Uterus (tissue), 3 donors: ENCODE measurements at regions not wholly inside any gene's neighbourhood (a gene's known extent, or its start where the extent isn't known, plus 50 kb on each side); places are given as distances from the start of the nearest gene placed in this dataset.

Source experiments
- DNase-seq, 2 donors: peaks; one replicate each; pipeline ENCODE4 v3.0.0-alpha.2; 2019 to 2020
- H3K27ac ChIP-seq, 2 donors: fragments of 200-600 bp; sonication (generic); 1 replicate in 1 of 2; 2 replicates in 1 of 2; pipeline ENCODE4 v1.5.1; 2016 to 2018
- H3K27me3 ChIP-seq, 2 donors: fragments of 200-600 bp; sonication (generic); one replicate each; pipeline ENCODE4 v1.5.1; 2018 to 2019; ENCODE audit warnings: control low read depth in 1 of 2
- H3K36me3 ChIP-seq, 2 donors: fragments of 200-600 bp; sonication (generic); one replicate each; pipeline ENCODE4 v1.5.1; 2019; ENCODE audit warnings: control low read depth in 1 of 2
- H3K4me1 ChIP-seq, 2 donors: fragments of 200-600 bp; sonication (generic); one replicate each; pipeline ENCODE4 v1.5.1; 2018 to 2019; ENCODE audit warnings: control low read depth in 1 of 2
- H3K4me3 ChIP-seq, 2 donors: fragments of 200-600 bp; sonication (generic); 1 replicate in 1 of 2; 2 replicates in 1 of 2; pipeline ENCODE4 v1.5.1; 2018 to 2019; ENCODE audit warnings: mild to moderate bottlenecking in 1 of 2
- H3K9me3 ChIP-seq, 2 donors: fragments of 200-600 bp; sonication (generic); one replicate each; pipeline ENCODE4 v1.5.1; 2019; ENCODE audit warnings: control low read depth in 1 of 2
- POLR2A ChIP-seq, 2 donors: fragments of 450-650 bp; IDR thresholded peaks; one replicate each; pipeline ENCODE4 v1.6.1; 2016; ENCODE audit warnings: antibody characterized with exemption in 2 of 2, mild to moderate bottlenecking in 1 of 2, moderate library complexity in 1 of 2
- intact Hi-C: fragments of 100-400 bp; cut with DNase I; formaldehyde crosslinking; loops from one replicate; pipeline ENCODE4 v1.15.1; 2023; ENCODE audit warnings: low total_unique reads
- TF ChIP-seq, protein P1 (sequence below), 4 experiments: fragments of 200-600 bp in 2 of 4; fragments of 450-650 bp in 2 of 4; sonication (generic) in 2 of 4; IDR thresholded peaks; one replicate each; pipeline ENCODE4 v1.5.1; 2016 to 2019; ENCODE audit warnings: antibody characterized with exemption in 4 of 4, mild to moderate bottlenecking in 2 of 4, moderate library complexity in 1 of 4
- donor health status: DM: yes; HTN: yes; CAD: no.

DNA sequence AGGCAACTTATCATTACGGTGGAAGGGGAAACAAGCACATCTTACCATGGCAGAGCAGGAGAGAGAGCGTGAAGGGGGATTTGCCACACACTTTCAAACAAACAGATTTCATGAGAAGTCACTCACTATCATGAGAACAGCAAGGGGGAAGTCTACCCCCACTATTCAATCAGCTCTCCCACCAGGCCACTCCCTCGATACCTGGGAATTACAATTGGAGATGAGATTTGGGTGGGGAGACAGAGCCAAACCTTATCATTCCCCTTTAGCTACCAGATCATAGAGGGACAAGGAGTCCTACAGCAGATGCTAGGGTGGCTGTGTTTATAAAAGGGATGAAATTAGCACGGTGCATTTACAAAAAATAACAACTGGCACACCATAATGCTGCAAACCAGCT is 2149.4 kb upstream of the ACO1 start:
- Histone ChIP-seq H3K4me1 (no peaks in the 10 kb centered on the region), H3K27ac (no peak overlapping the region), H3K27me3 (no peaks in the 10 kb centered on the region), H3K9me3 (no peaks in the 10 kb centered on the region), H3K36me3 (no peaks in the 10 kb centered on the region), H3K4me3 (no peak overlapping the region)
- no peak for DNase-seq
- intact Hi-C loops: no loop called here
- TF ChIP-seq, protein P1, sequence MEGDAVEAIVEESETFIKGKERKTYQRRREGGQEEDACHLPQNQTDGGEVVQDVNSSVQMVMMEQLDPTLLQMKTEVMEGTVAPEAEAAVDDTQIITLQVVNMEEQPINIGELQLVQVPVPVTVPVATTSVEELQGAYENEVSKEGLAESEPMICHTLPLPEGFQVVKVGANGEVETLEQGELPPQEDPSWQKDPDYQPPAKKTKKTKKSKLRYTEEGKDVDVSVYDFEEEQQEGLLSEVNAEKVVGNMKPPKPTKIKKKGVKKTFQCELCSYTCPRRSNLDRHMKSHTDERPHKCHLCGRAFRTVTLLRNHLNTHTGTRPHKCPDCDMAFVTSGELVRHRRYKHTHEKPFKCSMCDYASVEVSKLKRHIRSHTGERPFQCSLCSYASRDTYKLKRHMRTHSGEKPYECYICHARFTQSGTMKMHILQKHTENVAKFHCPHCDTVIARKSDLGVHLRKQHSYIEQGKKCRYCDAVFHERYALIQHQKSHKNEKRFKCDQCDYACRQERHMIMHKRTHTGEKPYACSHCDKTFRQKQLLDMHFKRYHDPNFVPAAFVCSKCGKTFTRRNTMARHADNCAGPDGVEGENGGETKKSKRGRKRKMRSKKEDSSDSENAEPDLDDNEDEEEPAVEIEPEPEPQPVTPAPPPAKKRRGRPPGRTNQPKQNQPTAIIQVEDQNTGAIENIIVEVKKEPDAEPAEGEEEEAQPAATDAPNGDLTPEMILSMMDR (IDR thresholded peaks at IDR 0.05): no peak
- no peak for TF ChIP-seq POLR2A (IDR thresholded peaks at IDR 0.05)

DNA sequence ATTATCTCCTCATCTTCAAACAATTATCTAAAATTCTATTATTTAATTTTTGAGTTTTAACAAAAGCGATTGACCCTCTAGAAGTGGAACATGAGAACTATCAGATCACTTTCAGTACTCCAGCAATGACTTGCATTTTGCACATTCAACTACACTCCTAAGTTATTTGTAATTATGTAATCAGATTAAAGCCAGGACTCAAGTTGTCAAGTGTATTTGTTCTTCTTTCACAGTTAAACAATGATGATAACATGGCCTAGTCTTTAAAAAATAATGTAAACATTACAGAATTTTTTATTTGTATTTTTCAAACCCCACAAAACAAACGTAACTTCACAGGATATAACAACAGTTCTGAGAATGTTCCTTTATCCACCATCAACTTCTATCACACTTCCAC is 2148.9 kb upstream of the ACO1 start:
- Histone ChIP-seq H3K27me3 (no peaks in the 10 kb centered on the region), H3K9me3 (no peaks in the 10 kb centered on the region), H3K4me3 (no peak overlapping the region), H3K4me1 (no peaks in the 10 kb centered on the region), H3K27ac (no peak overlapping the region), H3K36me3 (no peaks in the 10 kb centered on the region)
- TF ChIP-seq, protein P1 (IDR thresholded peaks at IDR 0.05): no peak
- no peak for TF ChIP-seq POLR2A (IDR thresholded peaks at IDR 0.05)
- intact Hi-C loops: no loop called here
- DNase-seq: no peak

DNA sequence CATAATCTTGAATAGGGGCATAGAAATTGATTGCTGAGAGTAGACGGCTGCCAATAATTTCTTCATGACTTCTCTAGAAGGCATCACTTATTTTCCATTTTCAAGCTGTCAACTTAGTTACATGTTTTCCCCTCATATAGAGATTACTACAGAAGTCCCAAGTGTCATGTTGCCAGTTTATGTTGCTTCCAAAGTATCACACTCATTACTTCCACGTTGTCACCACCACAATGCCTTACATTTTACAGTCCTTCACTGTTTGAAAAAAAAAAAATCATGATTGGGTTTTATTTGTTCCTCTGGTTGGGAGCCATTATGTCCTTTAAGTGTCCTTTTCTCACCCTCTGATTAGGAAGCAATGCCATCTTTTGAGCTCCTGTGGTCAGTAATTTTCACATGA is 2144.6 kb upstream of the ACO1 start:
- no peak for TF ChIP-seq POLR2A (IDR thresholded peaks at IDR 0.05)
- TF ChIP-seq, protein P1 (IDR thresholded peaks at IDR 0.05): no peak
- H3K9me3 ChIP-seq: no peaks in the 10 kb centered on the region
- no peak overlapping the region for H3K27ac ChIP-seq
- DNase-seq: no peak
- H3K4me1 ChIP-seq: no peaks in the 10 kb centered on the region
- no peaks in the 10 kb centered on the region for H3K36me3 ChIP-seq
- no peaks in the 10 kb centered on the region for H3K27me3 ChIP-seq
- intact Hi-C loops: no loop called here
- no peak overlapping the region for H3K4me3 ChIP-seq

DNA sequence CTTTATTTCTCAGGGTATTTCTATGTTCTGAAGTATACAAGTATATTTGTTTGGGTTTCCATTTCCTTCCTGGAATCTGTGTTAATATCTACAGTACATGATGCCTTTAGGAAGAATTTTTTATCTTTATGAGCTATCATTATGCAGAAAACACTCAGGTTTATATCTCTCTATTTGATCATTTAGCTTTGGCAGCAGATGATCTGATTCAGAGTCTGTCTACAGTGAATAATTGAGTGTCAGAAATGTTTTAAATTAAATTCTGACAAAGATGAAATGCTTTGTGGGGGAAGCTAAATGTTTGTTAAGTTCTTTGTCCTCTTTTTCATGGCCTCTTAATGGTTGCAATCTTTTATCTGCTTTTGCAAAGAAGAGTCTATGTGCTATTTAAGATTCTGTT is 2141.0 kb upstream of the ACO1 start:
- H3K9me3 ChIP-seq: no peaks in the 10 kb centered on the region
- intact Hi-C loops: no loop called here
- no peak for DNase-seq
- no peak overlapping the region for H3K27ac ChIP-seq
- H3K36me3 ChIP-seq: no peaks in the 10 kb centered on the region
- H3K4me1 ChIP-seq: no peaks in the 10 kb centered on the region
- no peak overlapping the region for H3K4me3 ChIP-seq
- TF ChIP-seq, protein P1 (IDR thresholded peaks at IDR 0.05): no peak
- TF ChIP-seq POLR2A (IDR thresholded peaks at IDR 0.05): no peak
- no peaks in the 10 kb centered on the region for H3K27me3 ChIP-seq

DNA sequence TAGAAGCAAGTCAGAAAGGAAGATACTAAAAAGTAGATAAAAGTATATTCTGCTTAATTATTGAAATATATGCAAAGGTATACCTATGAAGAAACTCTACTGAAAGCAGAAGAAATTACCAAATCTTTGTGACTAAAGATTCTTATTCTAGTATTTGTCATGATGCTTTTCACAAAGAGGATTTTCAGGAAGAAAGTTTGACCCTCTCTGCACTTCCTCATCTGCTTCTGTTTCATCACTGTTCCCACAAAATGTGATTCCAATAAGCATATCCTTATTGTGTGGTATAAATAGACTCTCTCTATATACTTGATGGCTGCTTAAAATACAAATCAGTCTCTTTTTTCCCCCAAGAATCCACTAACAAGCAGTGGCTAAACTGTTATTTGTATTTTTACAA is 2139.6 kb upstream of the ACO1 start:
- Histone ChIP-seq H3K4me1 (no peaks in the 10 kb centered on the region), H3K4me3 (no peak overlapping the region), H3K36me3 (no peaks in the 10 kb centered on the region), H3K27me3 (no peaks in the 10 kb centered on the region), H3K27ac (no peak overlapping the region), H3K9me3 (no peaks in the 10 kb centered on the region)
- intact Hi-C loops: no loop called here
- no peak for TF ChIP-seq POLR2A (IDR thresholded peaks at IDR 0.05)
- DNase-seq: no peak

DNA sequence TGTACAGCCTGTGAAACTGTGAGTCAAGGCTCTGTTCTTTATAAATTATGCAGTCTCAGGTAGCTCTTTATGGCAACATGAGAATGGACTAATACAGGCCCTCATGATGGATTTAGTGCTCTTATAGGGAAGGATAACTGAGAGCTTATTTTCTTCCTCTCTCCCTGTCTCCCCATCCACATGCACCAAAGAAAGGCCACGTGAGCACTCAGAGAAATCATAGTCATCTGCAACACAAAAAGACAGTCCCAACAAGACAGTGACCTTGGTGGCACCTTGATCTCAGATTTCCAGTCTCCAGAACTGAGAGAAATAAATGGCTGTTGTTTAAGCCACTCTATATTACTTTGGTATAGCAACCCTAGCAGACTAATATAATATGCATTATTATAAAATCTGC is 2133.6 kb upstream of the ACO1 start:
- Histone ChIP-seq H3K27me3 (no peaks in the 10 kb centered on the region), H3K4me1 (no peaks in the 10 kb centered on the region), H3K27ac (no peak overlapping the region), H3K36me3 (no peaks in the 10 kb centered on the region), H3K9me3 (no peaks in the 10 kb centered on the region), H3K4me3 (no peak overlapping the region)
- no peak for DNase-seq
- intact Hi-C loops: no loop called here
- TF ChIP-seq, protein P1 (IDR thresholded peaks at IDR 0.05): no peak
- no peak for TF ChIP-seq POLR2A (IDR thresholded peaks at IDR 0.05)
